ENCODE measurements at regions not wholly inside any gene's neighbourhood (a gene's known extent, or its start where the extent isn't known, plus 50 kb on each side); places are given as distances from the start of the nearest gene placed in this dataset.

- TF ChIP-seq CTCF (IDR thresholded peaks at IDR 0.05) = no peak
- TF ChIP-seq POLR2A (IDR thresholded peaks at IDR 0.05) = no peak
Measured at GRCh38 chr1:73783352-73783751, 414.6 kb downstream of the LRRIQ3 start.

All from heart left ventricle (tissue), 13 donors.